BLaER1 treated with 17β-estradiol and CSF1 and Interleukin-3, amounts not matched to agents 10 nM and 100 nM (cell line): ENCODE measurements at regions not wholly inside any gene's neighbourhood (a gene's known extent, or its start where the extent isn't known, plus 50 kb on each side); places are given as distances from the start of the nearest gene placed in this dataset.

Source experiments
- H3K27ac ChIP-seq, 11 experiments: shearing (Covaris generic); formaldehyde crosslinking; 2 replicates each; pipeline ENCODE4 v1.8.1; 2022
- H3K27me3 ChIP-seq, 11 experiments: shearing (Covaris generic); formaldehyde crosslinking; 2 replicates each; pipeline ENCODE4 v1.8.1; 2022
- H3K36me3 ChIP-seq, 11 experiments: shearing (Covaris generic); formaldehyde crosslinking; 2 replicates each; pipeline ENCODE4 v1.8.1; 2022
- H3K4me1 ChIP-seq, 10 experiments: shearing (Covaris generic); formaldehyde crosslinking; 2 replicates each; pipeline ENCODE4 v1.8.1; 2022
- H3K4me2 ChIP-seq, 11 experiments: shearing (Covaris generic); formaldehyde crosslinking; 2 replicates each; pipeline ENCODE4 v1.8.1; 2022
- H3K4me3 ChIP-seq, 10 experiments: shearing (Covaris generic); formaldehyde crosslinking; 2 replicates each; pipeline ENCODE4 v1.8.1; 2022
- H3K9ac ChIP-seq, 11 experiments: shearing (Covaris generic); formaldehyde crosslinking; 2 replicates each; pipeline ENCODE4 v1.8.1; 2022
- H3K9me3 ChIP-seq, 11 experiments: shearing (Covaris generic); formaldehyde crosslinking; replicated peaks in 1 of 11; 2 replicates each; pipeline ENCODE4 v1.8.1; 2022
- H4K20me1 ChIP-seq, 11 experiments: shearing (Covaris generic); formaldehyde crosslinking; 2 replicates each; pipeline ENCODE4 v1.8.1; 2022
- Cebpa-rat ChIP-seq, 11 experiments: shearing (Covaris generic); IDR thresholded peaks; 2 replicates each; pipeline ENCODE4 v1.8.1; 2022

DNA sequence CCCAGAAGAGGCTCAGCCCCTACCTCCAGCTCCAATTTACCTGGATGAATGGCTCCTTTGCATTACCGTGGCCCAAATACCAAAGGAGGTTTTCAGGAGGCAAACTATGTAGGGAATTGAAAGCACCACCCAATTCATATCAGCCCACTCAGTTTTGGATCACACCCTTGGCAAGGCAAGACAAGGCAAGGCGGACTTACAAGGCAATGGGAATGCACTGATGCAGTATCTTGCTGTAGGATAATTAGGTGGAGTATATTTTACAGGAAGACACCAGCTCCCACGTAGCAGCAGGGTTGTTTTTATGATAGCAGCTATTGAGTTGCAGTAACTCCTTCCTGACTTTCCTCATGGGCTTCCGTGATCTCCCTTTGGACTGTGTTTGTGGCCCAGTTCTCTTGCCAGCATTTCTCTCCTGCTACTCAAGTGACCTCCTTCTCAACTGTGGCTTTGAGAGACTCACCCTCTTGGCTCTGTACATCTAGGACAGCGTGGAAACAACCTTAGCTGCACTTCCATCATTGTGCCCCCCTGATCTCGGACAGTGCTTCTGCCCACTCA lies 935.9 kb downstream of the EFNB2 start:
- Histone ChIP-seq H3K9ac (no peak overlapping the region), H3K36me3 (no peaks in the 10 kb centered on the region), H3K9me3 (no peaks in the 10 kb centered on the region), H3K4me2 (no peak overlapping the region), H3K4me1 (no peaks in the 10 kb centered on the region), H3K27ac (no peak overlapping the region), H4K20me1 (0 out of 22 replicates have a peak, but pooled peaks cover 0 to 3% (median 0%) of the 10 kb centered on the region in 11 experiments), H3K4me3 (no peak overlapping the region), H3K27me3 (no peaks in the 10 kb centered on the region)
- TF ChIP-seq Cebpa-rat (IDR thresholded peaks at IDR 0.05), result no peak

DNA sequence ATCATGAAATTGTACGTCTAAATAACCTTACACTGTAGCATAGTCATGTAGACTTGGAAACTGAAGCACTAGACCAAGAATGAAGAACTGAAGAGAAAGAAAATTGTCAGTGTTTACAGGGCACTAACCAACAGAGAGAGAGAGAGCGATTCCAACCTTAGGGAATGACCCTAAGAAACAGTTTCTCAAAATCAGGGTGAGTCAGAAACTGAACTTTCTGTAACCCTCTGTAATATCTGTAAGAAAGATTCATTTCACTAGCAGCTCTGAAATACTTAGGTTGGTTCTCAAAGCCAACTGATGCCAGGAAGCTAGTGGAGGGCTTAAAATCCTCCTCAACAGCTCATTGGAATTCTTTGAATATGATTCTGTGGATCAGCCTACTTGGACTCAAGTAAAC lies 936.9 kb downstream of the EFNB2 start:
- Histone ChIP-seq H3K4me1 (no peaks in the 10 kb centered on the region), H4K20me1 (0 out of 22 replicates have a peak, but pooled peaks cover 0 to 3% (median 0%) of the 10 kb centered on the region in 11 experiments), H3K9ac (no peak overlapping the region), H3K27me3 (no peaks in the 10 kb centered on the region), H3K36me3 (no peaks in the 10 kb centered on the region), H3K27ac (no peak overlapping the region), H3K9me3 (no peaks in the 10 kb centered on the region), H3K4me2 (no peak overlapping the region), H3K4me3 (no peak overlapping the region)
- no peak for TF ChIP-seq Cebpa-rat (IDR thresholded peaks at IDR 0.05)

DNA sequence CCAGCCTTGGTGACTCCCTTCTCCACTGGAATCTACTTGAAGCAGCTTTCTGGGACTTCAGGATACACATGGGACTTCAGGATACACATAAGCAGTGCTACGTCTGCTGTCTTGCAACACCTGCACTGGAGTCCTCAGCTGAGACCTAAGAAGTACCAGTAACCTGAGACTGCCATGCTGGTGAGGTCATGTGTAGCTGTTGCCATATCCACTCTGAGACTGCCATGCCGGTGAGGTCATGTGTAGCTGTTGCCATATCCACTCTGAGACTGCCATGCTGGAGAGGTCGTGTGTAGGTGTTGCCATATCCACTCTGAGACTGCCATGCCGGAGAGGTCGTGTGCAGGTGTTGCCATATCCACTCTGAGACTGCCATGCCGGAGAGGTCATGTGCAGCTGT lies 937.9 kb downstream of the EFNB2 start:
- 0 out of 22 replicates have a peak, but pooled peaks cover 0 to 3% (median 0%) of the 10 kb centered on the region in 11 experiments for H4K20me1 ChIP-seq
- H3K4me3 ChIP-seq, result no peak overlapping the region
- H3K36me3 ChIP-seq, result no peaks in the 10 kb centered on the region
- TF ChIP-seq Cebpa-rat (IDR thresholded peaks at IDR 0.05), result no peak
- no peak overlapping the region for H3K27ac ChIP-seq
- H3K9me3 ChIP-seq, result no peaks in the 10 kb centered on the region
- no peaks in the 10 kb centered on the region for H3K4me1 ChIP-seq
- no peaks in the 10 kb centered on the region for H3K27me3 ChIP-seq
- H3K4me2 ChIP-seq, result no peak overlapping the region
- H3K9ac ChIP-seq, result no peak overlapping the region

DNA sequence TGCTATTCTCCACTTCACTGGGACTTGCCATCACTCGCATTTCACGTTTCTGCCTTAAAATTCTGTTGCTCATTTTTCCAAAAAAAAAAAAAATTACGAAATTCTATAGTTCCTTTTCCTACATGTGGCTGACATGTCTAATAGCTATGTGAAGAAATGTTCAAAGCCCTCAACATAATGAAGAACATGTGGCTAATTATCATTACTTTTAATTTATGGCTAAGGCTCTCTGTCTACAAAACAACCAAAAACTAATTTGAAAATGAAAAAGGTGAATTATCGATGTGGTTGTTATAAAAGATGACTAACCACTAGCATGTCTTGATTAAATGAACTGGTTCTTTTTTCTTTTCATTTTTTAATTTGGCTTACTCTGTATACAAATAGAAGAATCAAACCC lies 940.0 kb downstream of the EFNB2 start:
- Histone ChIP-seq H3K27ac (no peak overlapping the region), H3K36me3 (no peaks in the 10 kb centered on the region), H3K9me3 (no peaks in the 10 kb centered on the region), H3K27me3 (no peaks in the 10 kb centered on the region), H3K4me2 (no peak overlapping the region), H3K4me3 (no peak overlapping the region), H3K4me1 (no peaks in the 10 kb centered on the region), H3K9ac (no peak overlapping the region), H4K20me1 (no peaks in the 10 kb centered on the region)
- no peak for TF ChIP-seq Cebpa-rat (IDR thresholded peaks at IDR 0.05)

DNA sequence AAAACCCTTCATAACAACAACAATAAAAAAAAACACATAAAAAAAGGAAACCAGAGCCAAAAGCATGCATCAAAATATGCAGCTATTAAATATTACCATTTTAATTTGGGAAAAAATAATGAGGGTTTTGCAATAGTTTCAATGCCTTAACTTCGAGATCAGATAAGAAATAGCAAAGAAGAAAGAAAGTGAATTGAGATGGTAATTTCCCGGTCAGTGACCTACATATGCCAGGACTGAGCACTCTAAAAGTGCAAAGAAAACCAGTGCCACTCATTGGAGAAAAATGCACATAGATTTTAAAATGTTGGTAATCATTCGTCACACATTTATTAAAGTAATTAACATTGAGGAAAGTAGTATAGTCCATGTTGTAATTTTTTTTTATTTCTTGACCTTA lies 944.2 kb downstream of the EFNB2 start:
- no peak overlapping the region for H3K4me3 ChIP-seq
- H3K4me1 ChIP-seq, result no peaks in the 10 kb centered on the region
- H3K4me2 ChIP-seq, result no peak overlapping the region
- no peaks in the 10 kb centered on the region for H3K9me3 ChIP-seq
- H3K27ac ChIP-seq, result no peak overlapping the region
- no peaks in the 10 kb centered on the region for H4K20me1 ChIP-seq
- no peak for TF ChIP-seq Cebpa-rat (IDR thresholded peaks at IDR 0.05)
- no peaks in the 10 kb centered on the region for H3K27me3 ChIP-seq
- no peak overlapping the region for H3K9ac ChIP-seq
- no peaks in the 10 kb centered on the region for H3K36me3 ChIP-seq

DNA sequence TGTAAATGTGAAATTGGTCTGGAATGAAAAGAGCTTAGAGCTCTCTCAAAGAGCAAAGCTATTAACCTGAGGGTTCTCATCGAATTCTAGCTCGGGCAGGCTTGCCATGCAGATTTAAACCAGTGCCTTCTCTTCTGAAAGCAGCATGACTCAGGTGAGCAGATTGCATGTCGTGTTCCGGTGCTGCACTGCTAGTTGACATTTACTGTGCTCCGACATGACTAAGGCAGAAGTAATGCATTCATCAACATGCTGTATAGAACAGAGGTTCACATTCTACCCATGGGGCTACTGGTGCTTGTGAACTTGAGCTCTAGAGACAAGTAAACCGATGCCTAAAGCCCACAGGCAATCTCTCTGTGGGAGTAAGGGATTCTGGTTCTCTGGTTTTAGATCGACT lies 947.7 kb downstream of the EFNB2 start:
- Histone ChIP-seq H3K36me3 (no peaks in the 10 kb centered on the region), H3K4me1 (no peaks in the 10 kb centered on the region), H3K9me3 (no peaks in the 10 kb centered on the region), H4K20me1 (no peaks in the 10 kb centered on the region), H3K4me3 (no peak overlapping the region), H3K27ac (no peak overlapping the region), H3K4me2 (no peak overlapping the region), H3K27me3 (no peaks in the 10 kb centered on the region), H3K9ac (no peak overlapping the region)
- no peak for TF ChIP-seq Cebpa-rat (IDR thresholded peaks at IDR 0.05)

DNA sequence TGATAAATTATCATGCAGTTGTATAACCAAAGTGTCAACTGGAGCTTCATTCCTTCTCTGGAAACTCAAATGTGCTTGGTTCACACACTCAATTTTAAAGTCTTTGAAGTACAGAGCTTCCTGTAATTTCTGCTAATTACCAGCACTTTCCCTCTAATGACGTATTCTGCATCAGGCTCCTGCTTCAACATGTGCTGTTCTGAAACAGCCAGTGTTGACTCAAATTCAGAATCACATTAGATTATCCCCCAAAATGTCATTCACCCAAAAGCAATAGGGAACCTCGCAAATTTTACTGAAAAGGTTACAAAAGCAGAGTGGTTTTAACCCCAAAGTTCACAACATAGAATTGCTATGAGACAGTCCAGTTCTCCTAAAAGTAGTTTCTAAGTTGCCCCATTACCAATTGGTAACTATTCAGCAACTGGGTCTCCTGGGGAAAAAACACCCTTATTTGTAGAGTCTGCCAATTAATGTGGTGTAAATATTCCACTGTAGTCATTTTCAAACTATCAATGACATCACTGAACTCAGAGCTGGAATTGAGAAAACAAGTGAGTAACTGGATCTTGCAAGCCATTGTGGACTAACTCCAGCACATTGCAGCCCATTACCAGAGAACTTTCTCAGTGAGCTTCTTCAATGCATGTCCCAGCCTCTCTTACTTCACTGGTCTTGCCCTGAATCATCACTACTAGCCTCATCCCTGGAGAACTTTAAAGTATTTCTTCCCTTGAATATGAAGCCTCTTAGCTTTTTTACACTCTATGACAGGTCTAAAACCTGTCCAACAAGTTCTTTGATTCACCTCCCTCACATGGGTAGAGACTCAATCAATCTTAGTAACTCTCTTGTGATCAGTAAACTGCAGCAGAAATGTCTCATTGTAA lies 955.4 kb downstream of the EFNB2 start:
- Histone ChIP-seq H3K9me3 (peaks cover 6 to 30% (median 8%) of the 10 kb centered on the region in 11 experiments; a peak in 18 of 22 replicates), H3K27ac (no peak overlapping the region), H3K4me3 (no peak overlapping the region), H4K20me1 (no peaks in the 10 kb centered on the region), H3K27me3 (no peaks in the 10 kb centered on the region), H3K9ac (no peak overlapping the region), H3K36me3 (no peaks in the 10 kb centered on the region), H3K4me1 (peaks cover 0 to 33% (median 0%) of the 10 kb centered on the region in 10 experiments; a peak in 6 of 20 replicates), H3K4me2 (no peak overlapping the region)
- TF ChIP-seq Cebpa-rat (IDR thresholded peaks at IDR 0.05), result no peak

DNA sequence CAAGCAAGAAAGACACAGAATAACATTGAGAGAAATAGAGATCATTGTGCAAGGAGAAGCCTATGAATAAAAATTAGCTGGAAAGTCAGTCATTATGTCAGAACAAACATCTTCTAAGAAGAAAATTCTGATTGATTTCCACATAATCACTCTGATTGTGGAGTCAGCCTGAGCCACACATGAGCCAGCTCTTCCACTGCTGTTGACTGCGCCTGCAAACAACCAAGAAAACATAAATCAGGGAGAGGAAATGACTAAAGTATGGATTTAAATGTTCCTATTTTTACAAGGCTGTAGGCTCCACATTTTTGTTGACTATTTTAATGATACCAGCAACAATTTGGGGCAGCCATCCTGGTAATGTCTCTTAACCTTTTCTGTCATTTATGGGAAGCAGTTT lies 962.3 kb downstream of the EFNB2 start:
- H3K27ac ChIP-seq, result no peak overlapping the region
- peak overlapping the region in 2 of 11 experiments; percentile 18 to 42; a peak in 2 of 22 replicates for H3K4me2 ChIP-seq
- no peak overlapping the region for H3K4me3 ChIP-seq
- no peak for TF ChIP-seq Cebpa-rat (IDR thresholded peaks at IDR 0.05)
- no peaks in the 10 kb centered on the region for H3K27me3 ChIP-seq
- no peaks in the 10 kb centered on the region for H4K20me1 ChIP-seq
- peaks cover 0 to 36% (median 0%) of the 10 kb centered on the region in 10 experiments; a peak in 6 of 20 replicates for H3K4me1 ChIP-seq
- no peak overlapping the region for H3K9ac ChIP-seq
- no peaks in the 10 kb centered on the region for H3K36me3 ChIP-seq
- H3K9me3 ChIP-seq, result peaks cover 10 to 43% (median 15%) of the 10 kb centered on the region in 11 experiments; a peak in 18 of 22 replicates

DNA sequence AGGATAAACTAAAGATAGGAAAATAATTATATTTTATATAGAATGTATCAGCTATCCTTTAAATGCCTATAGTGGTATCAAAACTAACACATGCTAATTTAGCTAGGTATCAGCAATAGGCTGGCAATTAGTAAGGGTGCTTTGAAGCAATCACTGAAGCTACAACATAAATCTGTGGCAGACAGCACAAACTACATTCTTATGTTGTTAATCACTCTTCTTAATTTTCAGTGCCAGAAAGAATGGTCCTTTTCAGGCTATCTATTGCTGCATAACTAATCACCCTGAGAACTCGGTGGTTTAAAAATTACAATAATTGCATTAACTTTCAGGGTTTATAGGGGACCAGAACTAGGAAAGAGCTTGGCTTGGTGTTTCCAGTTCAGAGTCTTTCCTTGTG lies 963.1 kb downstream of the EFNB2 start:
- no peak for TF ChIP-seq Cebpa-rat (IDR thresholded peaks at IDR 0.05)
- H3K9me3 ChIP-seq, result peaks cover 10 to 36% (median 15%) of the 10 kb centered on the region in 11 experiments; a peak in 18 of 22 replicates
- H3K4me2 ChIP-seq, result no peak overlapping the region
- H3K4me1 ChIP-seq, result peaks cover 0 to 28% (median 0%) of the 10 kb centered on the region in 10 experiments; a peak in 6 of 20 replicates
- H3K9ac ChIP-seq, result no peak overlapping the region
- no peak overlapping the region for H3K4me3 ChIP-seq
- H3K27ac ChIP-seq, result no peak overlapping the region
- H4K20me1 ChIP-seq, result no peaks in the 10 kb centered on the region
- H3K36me3 ChIP-seq, result no peaks in the 10 kb centered on the region
- no peaks in the 10 kb centered on the region for H3K27me3 ChIP-seq
